ENCODE measurements at regions not wholly inside any gene's neighbourhood (a gene's known extent, or its start where the extent isn't known, plus 50 kb on each side); places are given as distances from the start of the nearest gene placed in this dataset.
"Not testable (repeated sequence)": the region's sequence is repeated elsewhere in the genome, so short reads cannot be mapped to it uniquely, and the experiment has no call there.

GRCh38 chr4:112076919-112077608, 68.2 kb upstream of the FAM241A start:
- no peak for DNase-seq

GRCh38 chr4:112077743-112078142, 67.5 kb upstream of the FAM241A start:
- no peak for DNase-seq

- DNase-seq: no peak
Measured at GRCh38 chr4:112082954-112083586, 62.2 kb upstream of the FAM241A start.

GRCh38 chr4:112083587-112084347, 61.5 kb upstream of the FAM241A start:
- DNase-seq: no peak

GRCh38 chr4:112085156-112086035, 59.9 kb upstream of the FAM241A start:
- DNase-seq: no peak

GRCh38 chr4:112086036-112086434, 59.2 kb upstream of the FAM241A start:
- DNase-seq: no peak

GRCh38 chr4:112086661-112087060, 58.6 kb upstream of the FAM241A start:
- not testable (repeated sequence) for DNase-seq

GRCh38 chr4:112092330-112092729, 52.9 kb upstream of the FAM241A start:
- not testable (repeated sequence) for DNase-seq

GRCh38 chr4:112093636-112094202, 51.5 kb upstream of the FAM241A start:
- DNase-seq: no peak

GRCh38 chr4:112094330-112094729, 50.9 kb upstream of the FAM241A start:
- no peak for DNase-seq
